ENCODE measurements at regions not wholly inside any gene's neighbourhood (a gene's known extent, or its start where the extent isn't known, plus 50 kb on each side); places are given as distances from the start of the nearest gene placed in this dataset.

GRCh38 chrX:14476205-14476604 is 53.1 kb upstream of the GLRA2 start:
- DNase-seq (ENCODE audit: low read depth), result no peak

- no peak for DNase-seq (ENCODE audit: low read depth)
Observed at GRCh38 chrX:14449773-14450172, 79.6 kb upstream of the GLRA2 start.

GRCh38 chrX:14448406-14448805 is 80.9 kb upstream of the GLRA2 start:
- no peak for DNase-seq (ENCODE audit: low read depth)

GRCh38 chrX:14440106-14440505 is 89.2 kb upstream of the GLRA2 start:
- no peak for DNase-seq (ENCODE audit: low read depth)

GRCh38 chrX:14427614-14428013 is 101.7 kb upstream of the GLRA2 start:
- DNase-seq (ENCODE audit: low read depth), result no peak

GRCh38 chrX:14420841-14421240 is 108.5 kb upstream of the GLRA2 start:
- no peak for DNase-seq (ENCODE audit: low read depth)

- DNase-seq (ENCODE audit: low read depth), result no peak
Observed at GRCh38 chrX:14412686-14413085, 116.7 kb upstream of the GLRA2 start.

GRCh38 chrX:14411326-14411725 is 118.0 kb upstream of the GLRA2 start:
- no peak for DNase-seq (ENCODE audit: low read depth)

GRCh38 chrX:14409341-14409740 is 120.0 kb upstream of the GLRA2 start:
- no peak for DNase-seq (ENCODE audit: low read depth)

- DNase-seq (ENCODE audit: low read depth), result no peak
Observed at GRCh38 chrX:14406225-14406624, 123.1 kb upstream of the GLRA2 start.

GRCh38 chrX:14398725-14399124 is 130.6 kb upstream of the GLRA2 start:
- DNase-seq (ENCODE audit: low read depth), result no peak

GRCh38 chrX:14389682-14390081 is 139.7 kb upstream of the GLRA2 start:
- no peak for DNase-seq (ENCODE audit: low read depth)

GRCh38 chrX:14386981-14387380 is 142.4 kb upstream of the GLRA2 start:
- no peak for DNase-seq (ENCODE audit: low read depth)

- no peak for DNase-seq (ENCODE audit: low read depth)
Observed at GRCh38 chrX:14380044-14380443, 149.3 kb upstream of the GLRA2 start.

GRCh38 chrX:14377427-14377826 is 151.9 kb upstream of the GLRA2 start:
- DNase-seq (ENCODE audit: low read depth), result no peak

GRCh38 chrX:14363728-14364127 is 165.6 kb upstream of the GLRA2 start:
- no peak for DNase-seq (ENCODE audit: low read depth)

- no peak for DNase-seq (ENCODE audit: low read depth)
Observed at GRCh38 chrX:14362721-14363120, 166.6 kb upstream of the GLRA2 start.

GRCh38 chrX:14361435-14361834 is 167.9 kb upstream of the GLRA2 start:
- DNase-seq (ENCODE audit: low read depth), result no peak

GRCh38 chrX:14359727-14360126 is 169.6 kb upstream of the GLRA2 start:
- DNase-seq (ENCODE audit: low read depth), result no peak

GRCh38 chrX:14359316-14359715 is 170.0 kb upstream of the GLRA2 start:
- no peak for DNase-seq (ENCODE audit: low read depth)

GRCh38 chrX:14357314-14357713 is 172.0 kb upstream of the GLRA2 start:
- DNase-seq (ENCODE audit: low read depth), result no peak

- DNase-seq (ENCODE audit: low read depth), result no peak
Observed at GRCh38 chrX:14356401-14356800, 172.9 kb upstream of the GLRA2 start.

- no peak for DNase-seq (ENCODE audit: low read depth)
Observed at GRCh38 chrX:14355556-14355955, 173.8 kb upstream of the GLRA2 start.

- DNase-seq (ENCODE audit: low read depth), result no peak
Observed at GRCh38 chrX:14354521-14354920, 174.8 kb upstream of the GLRA2 start.

GRCh38 chrX:14352511-14352910 is 176.8 kb upstream of the GLRA2 start:
- DNase-seq (ENCODE audit: low read depth), result no peak
